Testis (tissue), 2 donors: ENCODE measurements at regions not wholly inside any gene's neighbourhood (a gene's known extent, or its start where the extent isn't known, plus 50 kb on each side); places are given as distances from the start of the nearest gene placed in this dataset.

Experiments
- DNase-seq: peaks from one replicate; pipeline ENCODE4 v3.0.0-alpha.2; 2019
- H3K27ac ChIP-seq, 2 donors: fragments of 200-600 bp; sonication (generic); one replicate each; pipeline ENCODE4 v1.5.1; 2019
- H3K27me3 ChIP-seq: fragments of 200-600 bp; sonication (generic); one replicate; pipeline ENCODE4 v1.5.1; 2019
- H3K36me3 ChIP-seq: fragments of 200-600 bp; sonication (generic); one replicate; pipeline ENCODE4 v1.5.1; 2017; ENCODE audit warnings: low read depth; ENCODE audit errors: missing control alignments
- H3K4me1 ChIP-seq: fragments of 200-600 bp; sonication (generic); one replicate; pipeline ENCODE4 v1.5.1; 2019
- H3K4me3 ChIP-seq, 2 donors: fragments of 200-600 bp; sonication (generic); one replicate each; pipeline ENCODE4 v1.5.1; 2017 to 2019
- H3K9me3 ChIP-seq: fragments of 200-600 bp; sonication (generic); one replicate; pipeline ENCODE4 v1.5.1; 2017
- POLR2A ChIP-seq: fragments of 450-650 bp; IDR thresholded peaks from one replicate; pipeline ENCODE4 v1.6.1; 2017; ENCODE audit warnings: antibody characterized with exemption, mild to moderate bottlenecking, moderate library complexity
- WGBS, 2 donors: methylation state at CpG; one replicate each; pipeline ENCODE4 v1.1.5; 2018; 5-methylcytosine and 5-hydroxymethylcytosine counted together
- intact Hi-C: fragments of 100-400 bp; cut with DNase I; formaldehyde crosslinking; loops from one replicate; pipeline ENCODE4 v1.15.1; 2023; ENCODE audit warnings: low total_unique reads
- TF ChIP-seq, protein P1 (sequence below), 3 experiments: fragments of 450-650 bp in 2 of 3; fragments of 200-600 bp in 1 of 3; sonication (generic) in 1 of 3; IDR thresholded peaks; one replicate each; pipeline ENCODE4 v1.5.1; 2016 to 2019; ENCODE audit warnings: antibody characterized with exemption in 3 of 3, mild to moderate bottlenecking in 2 of 3, moderate library complexity in 1 of 3

DNA sequence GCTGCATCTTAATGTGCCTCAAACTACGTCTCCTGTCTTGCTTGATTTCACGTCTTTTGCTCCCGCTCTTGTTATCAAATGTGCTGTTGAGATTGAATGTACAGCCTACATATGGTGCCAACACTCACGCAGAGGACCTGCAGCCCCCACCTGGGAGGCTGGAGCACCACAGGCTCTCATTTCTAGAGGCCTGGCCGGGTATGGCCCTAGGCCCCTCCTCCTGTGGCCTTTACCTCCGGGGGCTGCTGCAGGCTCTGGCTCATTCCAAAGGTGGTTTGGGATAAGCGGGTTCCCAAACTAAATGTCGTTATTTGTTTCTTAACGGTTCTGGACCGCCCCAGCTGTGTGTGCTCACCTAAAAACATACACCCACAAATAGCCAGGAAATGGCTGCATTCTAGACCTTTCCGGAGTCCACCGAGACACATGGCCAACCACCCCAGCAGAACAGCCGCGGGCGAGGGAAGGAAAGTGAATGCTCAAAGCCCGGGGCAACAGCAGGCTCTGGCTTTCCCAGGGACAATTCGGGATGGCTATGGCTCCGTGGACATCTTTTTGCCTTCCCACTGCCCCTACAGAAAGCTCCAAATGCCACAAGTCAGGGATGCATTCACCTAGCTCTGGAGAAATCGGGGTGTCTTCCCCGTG is 105.9 kb downstream of the ENGASE start:
- no peak overlapping the region for H3K4me3 ChIP-seq
- no peaks in the 10 kb centered on the region for H3K36me3 ChIP-seq
- 86% methylated on average over 18 to 20 of the region's 20 CpGs for WGBS, 2 donors
- intact Hi-C loops = no loop called here
- no peak overlapping the region for H3K27ac ChIP-seq
- no peak for TF ChIP-seq POLR2A
- TF ChIP-seq, protein P1, sequence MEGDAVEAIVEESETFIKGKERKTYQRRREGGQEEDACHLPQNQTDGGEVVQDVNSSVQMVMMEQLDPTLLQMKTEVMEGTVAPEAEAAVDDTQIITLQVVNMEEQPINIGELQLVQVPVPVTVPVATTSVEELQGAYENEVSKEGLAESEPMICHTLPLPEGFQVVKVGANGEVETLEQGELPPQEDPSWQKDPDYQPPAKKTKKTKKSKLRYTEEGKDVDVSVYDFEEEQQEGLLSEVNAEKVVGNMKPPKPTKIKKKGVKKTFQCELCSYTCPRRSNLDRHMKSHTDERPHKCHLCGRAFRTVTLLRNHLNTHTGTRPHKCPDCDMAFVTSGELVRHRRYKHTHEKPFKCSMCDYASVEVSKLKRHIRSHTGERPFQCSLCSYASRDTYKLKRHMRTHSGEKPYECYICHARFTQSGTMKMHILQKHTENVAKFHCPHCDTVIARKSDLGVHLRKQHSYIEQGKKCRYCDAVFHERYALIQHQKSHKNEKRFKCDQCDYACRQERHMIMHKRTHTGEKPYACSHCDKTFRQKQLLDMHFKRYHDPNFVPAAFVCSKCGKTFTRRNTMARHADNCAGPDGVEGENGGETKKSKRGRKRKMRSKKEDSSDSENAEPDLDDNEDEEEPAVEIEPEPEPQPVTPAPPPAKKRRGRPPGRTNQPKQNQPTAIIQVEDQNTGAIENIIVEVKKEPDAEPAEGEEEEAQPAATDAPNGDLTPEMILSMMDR (IDR thresholded peaks at IDR 0.05) = no peak
- no peak for DNase-seq
- peaks cover 5% of the 10 kb centered on the region for H3K4me1 ChIP-seq
- no peaks in the 10 kb centered on the region for H3K27me3 ChIP-seq
- no peaks in the 10 kb centered on the region for H3K9me3 ChIP-seq

DNA sequence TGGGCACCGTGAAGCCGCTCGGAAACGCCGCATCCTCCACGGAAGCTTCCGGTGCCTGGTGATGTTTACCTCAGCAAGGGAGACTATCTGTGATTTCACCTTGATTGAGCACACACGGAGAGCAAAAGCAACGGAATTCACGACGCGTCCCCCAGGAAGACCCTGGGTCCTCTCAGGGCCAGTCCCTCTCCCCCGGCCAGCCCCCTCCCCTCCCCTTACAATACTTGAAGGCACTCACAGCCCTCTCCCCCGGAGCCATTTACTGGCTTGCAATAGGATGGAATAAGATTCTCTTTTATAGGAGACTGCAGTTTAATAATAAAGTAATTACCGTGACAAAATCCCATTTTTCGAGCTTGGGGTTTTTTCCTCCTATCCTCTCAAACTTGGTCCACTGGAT is 104.7 kb downstream of the ENGASE start:
- 87 to 89% methylated on average over 16 of the region's 16 CpGs for WGBS, 2 donors
- Histone ChIP-seq H3K36me3 (no peaks in the 10 kb centered on the region), H3K4me3 (no peak overlapping the region), H3K9me3 (no peaks in the 10 kb centered on the region), H3K27ac (no peak overlapping the region), H3K27me3 (no peaks in the 10 kb centered on the region), H3K4me1 (peaks cover 5% of the 10 kb centered on the region)
- TF ChIP-seq, protein P1 (IDR thresholded peaks at IDR 0.05) = no peak
- TF ChIP-seq POLR2A = no peak
- intact Hi-C loops = no loop called here
- DNase-seq = no peak

DNA sequence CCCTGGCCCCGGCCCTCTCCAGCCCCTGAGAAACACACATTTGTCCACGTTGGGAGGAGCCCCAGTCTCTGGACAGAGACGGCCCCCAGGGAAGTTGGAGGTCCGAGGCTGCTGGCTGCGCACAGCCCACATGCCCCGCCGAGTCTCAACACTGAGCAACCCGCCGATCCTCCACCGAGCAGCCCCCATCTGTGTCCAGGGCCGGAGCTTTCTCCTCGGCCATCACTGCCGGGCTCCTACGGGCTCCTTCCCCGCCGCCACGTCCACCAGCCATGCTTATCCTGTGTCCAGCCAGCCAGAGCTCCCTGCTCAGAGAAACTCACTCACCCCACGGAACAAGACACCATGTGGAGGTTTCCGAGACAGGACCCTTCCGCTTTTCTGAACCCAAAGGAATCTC is 103.3 kb downstream of the ENGASE start:
- no peak overlapping the region for H3K27ac ChIP-seq
- H3K4me3 ChIP-seq = no peak overlapping the region
- intact Hi-C loops = no loop called here
- no peak for DNase-seq
- H3K27me3 ChIP-seq = no peaks in the 10 kb centered on the region
- H3K4me1 ChIP-seq = no peaks in the 10 kb centered on the region
- H3K9me3 ChIP-seq = no peaks in the 10 kb centered on the region
- H3K36me3 ChIP-seq = no peaks in the 10 kb centered on the region
- 58 to 66% methylated on average over 19 to 20 of the region's 20 CpGs for WGBS, 2 donors
- TF ChIP-seq, protein P1 (IDR thresholded peaks at IDR 0.05) = no peak
- no peak for TF ChIP-seq POLR2A

DNA sequence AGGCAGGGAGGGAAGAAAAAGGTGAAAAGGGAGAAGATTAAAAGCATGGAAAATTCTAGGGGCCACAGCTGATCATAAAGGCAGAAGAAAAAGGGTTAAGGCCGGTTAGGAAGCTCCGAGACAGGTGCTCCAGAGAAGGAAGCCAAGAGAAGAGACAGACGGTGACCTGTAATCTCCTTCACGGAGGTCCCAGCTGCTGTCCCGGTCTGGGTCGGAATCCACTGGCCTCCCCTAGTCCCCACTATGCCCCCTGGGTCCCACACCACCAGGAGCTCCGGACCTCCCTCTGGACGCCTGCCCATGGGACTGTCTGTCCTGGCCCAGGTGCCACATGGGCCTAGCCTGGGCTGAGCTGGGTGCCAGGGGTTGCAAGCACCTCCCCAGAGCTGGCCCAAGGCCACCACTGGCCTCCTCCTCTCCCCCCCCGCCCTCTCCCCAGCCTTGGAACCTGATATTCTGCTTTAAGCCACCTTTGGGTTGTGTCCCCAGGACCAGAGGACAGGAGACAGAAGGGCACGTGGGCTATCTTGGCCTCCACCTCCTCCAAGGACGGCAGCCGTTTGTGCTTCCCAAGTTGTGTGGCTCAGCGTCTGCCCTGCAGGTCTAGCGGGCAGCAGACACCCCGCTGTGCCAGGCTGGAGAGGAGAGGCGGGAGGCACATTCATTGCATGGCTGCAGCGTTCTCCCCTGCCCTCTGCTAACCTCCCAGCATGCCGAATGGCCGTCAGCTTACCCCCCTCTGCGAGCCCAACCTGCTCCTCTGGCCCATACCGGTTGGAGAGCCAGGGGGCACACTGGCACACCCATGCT is 102.4 kb downstream of the ENGASE start:
- H3K4me1 ChIP-seq = no peaks in the 10 kb centered on the region
- intact Hi-C loops = no loop called here
- no peaks in the 10 kb centered on the region for H3K9me3 ChIP-seq
- TF ChIP-seq, protein P1 (IDR thresholded peaks at IDR 0.05) = no peak
- TF ChIP-seq POLR2A = no peak
- no peak for DNase-seq
- 28 to 51% methylated on average over 5 to 21 of the region's 21 CpGs for WGBS, 2 donors
- H3K36me3 ChIP-seq = no peaks in the 10 kb centered on the region
- H3K4me3 ChIP-seq = no peak overlapping the region
- H3K27me3 ChIP-seq = no peaks in the 10 kb centered on the region
- H3K27ac ChIP-seq = no peak overlapping the region
